Endothelial cell of umbilical vein (primary cell): ENCODE measurements at regions not wholly inside any gene's neighbourhood (a gene's known extent, or its start where the extent isn't known, plus 50 kb on each side); places are given as distances from the start of the nearest gene placed in this dataset.

Experiments used
- CTCF ChIP-seq, 2 donors: IDR thresholded peaks; 1 replicate in 1 of 2; 2 replicates in 1 of 2; pipeline ENCODE4 v1.5.1; 2011; ENCODE audit warnings: low read length in 2 of 2, mild to moderate bottlenecking in 2 of 2, moderate library complexity in 2 of 2, control low read depth in 1 of 2, inconsistent platforms in 1 of 2, low read depth in 1 of 2; ENCODE audit not compliant: insufficient read depth in 1 of 2; ENCODE audit errors: extremely low read depth in 1 of 2
- EZH2 ChIP-seq: IDR thresholded peaks from 2 replicates; pipeline ENCODE4 v1.6.1; 2012; ENCODE audit warnings: borderline replicate concordance, low read depth, mild to moderate bottlenecking, moderate library complexity, low read length, inconsistent platforms; ENCODE audit not compliant: severe bottlenecking

- no peak for TF ChIP-seq CTCF (IDR thresholded peaks at IDR 0.05; ENCODE audit: extremely low read depth in 1 of 2, insufficient read depth in 1 of 2, low read depth in 1 of 2, low read length in 2 of 2)
- TF ChIP-seq EZH2: no peak
These were observed 448.6 kb downstream of the PLK2 start for GRCh38 chr5:58011301-58011700.
